HG03025 (cell line): ENCODE measurements at regions not wholly inside any gene's neighbourhood (a gene's known extent, or its start where the extent isn't known, plus 50 kb on each side); places are given as distances from the start of the nearest gene placed in this dataset.
"Not testable (repeated sequence)": the region's sequence is repeated elsewhere in the genome, so short reads cannot be mapped to it uniquely, and the experiment has no call there.

Experiments used
- ATAC-seq: cut with Tn5 transposase; IDR thresholded peaks from one replicate; pipeline ENCODE4 v1.9.1; 2021; ENCODE audit warnings: mild to moderate bottlenecking, moderate library complexity; ENCODE audit not compliant: unreplicated experiment, low FRiP score

DNA sequence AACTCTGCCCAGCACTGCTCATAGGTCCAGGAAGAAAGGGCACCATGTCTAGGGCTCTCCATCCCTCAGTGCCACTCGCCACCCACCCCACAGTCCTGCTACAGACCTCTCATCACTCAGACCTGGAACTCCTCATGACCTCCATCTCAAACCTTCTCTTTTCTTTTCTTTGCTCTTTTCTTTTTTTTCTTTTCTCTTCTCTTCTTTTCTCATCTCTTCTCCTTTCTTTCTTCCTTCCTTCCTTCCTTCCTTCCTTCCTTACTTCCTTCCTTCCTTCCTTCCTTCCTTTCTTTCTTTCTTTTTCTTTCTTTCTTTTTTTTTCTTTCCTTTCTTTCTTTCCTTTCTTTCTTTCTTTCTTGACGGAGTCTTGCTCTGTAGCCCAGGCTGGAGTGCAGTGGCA lies 122.2 kb downstream of the KLF6 start:
- no peak for ATAC-seq

DNA sequence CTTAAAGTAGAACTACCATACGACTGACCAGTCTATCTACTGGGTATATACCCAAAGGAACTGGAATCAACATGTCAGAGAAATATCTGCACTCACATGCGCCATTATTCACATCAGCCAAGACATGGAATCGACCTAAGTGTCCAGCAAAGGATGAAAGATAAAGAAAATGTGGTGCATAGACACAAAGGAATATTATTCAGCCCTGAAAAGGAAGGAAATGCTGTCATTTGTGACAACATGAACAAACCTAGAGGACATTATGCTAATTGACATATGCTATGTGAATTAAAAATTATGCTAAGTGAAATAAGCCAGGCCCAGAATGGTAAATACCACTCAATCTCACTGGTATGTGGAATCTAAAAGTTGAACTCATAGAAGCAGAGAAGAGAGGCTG lies 123.7 kb downstream of the KLF6 start:
- no peak for ATAC-seq

DNA sequence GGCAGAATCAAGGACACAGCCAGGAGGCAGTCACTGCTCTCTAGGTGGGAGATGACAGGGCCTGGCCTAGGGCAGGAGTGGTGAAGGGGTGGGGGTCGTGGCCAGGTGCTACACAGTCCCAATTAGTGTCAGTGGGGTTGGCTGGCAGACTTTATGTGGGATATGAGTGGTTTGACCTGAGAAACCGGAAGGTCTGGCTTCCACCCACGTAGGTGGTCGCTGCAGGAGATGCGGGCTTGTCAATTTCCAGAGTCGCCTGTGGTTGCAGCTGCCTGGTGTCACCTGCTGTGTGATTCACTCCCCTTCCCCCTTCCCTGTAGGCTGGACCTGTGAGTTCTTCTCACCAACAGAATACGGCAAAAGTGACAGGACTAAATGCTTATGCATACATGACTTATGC lies 124.3 kb downstream of the KLF6 start:
- ATAC-seq, result no peak

DNA sequence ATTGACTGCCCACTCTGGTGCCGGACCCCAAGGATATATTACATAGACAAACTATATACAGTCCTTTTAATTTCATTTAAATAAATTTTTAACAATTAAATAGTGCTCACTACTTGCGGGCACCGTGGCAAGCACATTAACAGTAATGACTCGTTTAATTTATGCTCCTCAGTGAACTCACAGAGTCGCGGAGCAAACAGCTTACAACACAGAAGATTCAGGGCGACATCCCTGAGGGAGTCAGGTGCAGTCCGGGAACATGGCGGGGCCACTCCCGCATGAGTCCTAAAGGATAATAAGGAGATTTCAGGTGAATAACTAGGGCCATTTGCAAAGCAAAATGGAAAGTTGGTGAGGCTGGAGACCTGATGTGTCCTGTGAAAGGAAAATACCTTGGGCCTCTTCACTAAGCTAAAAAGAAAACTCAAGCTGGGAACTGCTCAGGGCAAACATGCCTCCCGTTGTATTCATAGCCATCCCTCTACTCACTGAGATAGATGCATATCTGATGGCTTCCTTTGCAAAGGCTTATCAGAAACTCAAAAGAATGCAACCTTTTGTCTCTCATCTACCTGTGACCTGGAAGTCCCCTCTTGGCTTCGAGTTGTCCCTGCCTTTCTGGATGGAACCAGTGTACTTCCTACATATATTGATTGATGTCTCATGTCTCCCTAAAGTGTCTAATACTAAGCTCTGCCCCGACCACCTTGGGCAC lies 125.6 kb downstream of the KLF6 start:
- no peak for ATAC-seq

DNA sequence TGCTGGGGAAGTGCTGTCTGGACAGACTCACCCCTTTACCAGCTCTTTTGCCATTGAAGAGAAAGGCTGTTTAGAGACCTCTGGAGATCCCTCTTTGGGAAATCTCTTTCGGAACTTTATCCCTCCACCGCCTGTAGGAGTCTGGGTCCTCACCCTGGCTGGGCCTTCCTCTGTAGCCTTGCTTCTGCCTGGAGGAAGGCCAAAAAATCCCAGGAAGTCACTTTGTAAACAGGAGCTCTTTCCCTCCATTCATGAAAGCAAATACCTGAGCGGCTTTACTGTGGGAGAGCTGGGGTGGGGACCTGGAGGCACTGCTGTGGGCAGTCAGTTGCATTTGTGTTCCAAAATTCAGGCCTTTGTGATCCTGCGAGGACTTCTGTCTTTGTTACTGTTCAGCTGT lies 126.2 kb downstream of the KLF6 start:
- ATAC-seq, result no peak

DNA sequence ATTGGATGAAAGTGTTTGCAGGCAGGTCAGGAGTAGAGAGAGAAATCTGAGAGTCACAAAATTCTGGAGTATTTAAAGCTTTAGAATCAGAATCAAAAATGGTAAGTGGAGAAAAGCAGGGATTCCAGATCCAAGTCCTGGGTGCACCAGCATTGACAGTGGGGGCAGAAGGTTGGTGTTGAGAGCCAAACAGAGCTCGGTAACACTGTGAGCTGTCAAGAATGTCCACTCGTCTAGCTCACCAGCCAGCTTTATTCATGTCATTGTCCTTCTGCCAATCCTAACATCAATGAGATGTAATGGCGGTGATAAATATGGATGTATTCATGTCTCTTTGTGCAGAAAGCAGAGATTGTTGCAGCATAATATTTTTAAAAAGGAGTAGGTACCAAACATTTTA lies 128.8 kb downstream of the KLF6 start:
- ATAC-seq, result no peak

DNA sequence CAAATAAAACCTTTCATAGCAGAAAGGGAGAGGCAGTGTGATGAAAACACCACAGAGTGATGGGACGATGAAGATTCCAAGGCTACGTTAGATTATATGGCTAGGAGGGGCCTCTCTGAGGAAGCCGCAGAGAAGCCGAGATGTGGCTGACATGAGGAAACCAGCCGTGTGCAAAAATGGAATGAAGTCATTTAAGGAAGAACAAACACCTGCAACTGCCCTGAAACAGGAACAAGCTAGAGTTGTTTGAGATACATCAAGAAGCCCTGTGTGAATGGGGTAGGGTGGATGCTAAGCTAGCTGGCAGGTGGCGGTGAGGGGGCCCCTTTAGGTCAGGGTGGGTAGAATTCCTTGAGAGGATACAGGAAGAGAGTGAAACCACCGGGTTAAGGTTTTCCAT lies 129.5 kb downstream of the KLF6 start:
- no peak for ATAC-seq

DNA sequence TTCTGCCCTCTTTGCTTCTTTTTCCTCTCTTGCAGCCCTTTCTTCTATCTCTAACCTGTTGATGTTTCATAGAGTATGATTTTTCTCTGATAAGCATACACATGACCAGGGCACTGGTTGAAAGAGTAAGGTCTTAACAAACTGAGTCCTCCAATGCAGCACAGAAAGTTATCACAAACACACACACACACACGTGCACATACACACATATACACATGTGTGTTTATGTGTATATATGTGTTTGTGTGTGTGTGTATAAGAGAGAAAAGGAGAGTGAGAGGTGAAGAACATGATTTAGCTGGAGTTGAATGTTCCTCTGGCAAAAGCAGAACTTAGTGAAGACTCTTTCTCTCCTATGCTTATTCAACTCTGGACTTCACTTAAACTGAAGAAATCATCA lies 130.0 kb downstream of the KLF6 start:
- ATAC-seq, result no peak

DNA sequence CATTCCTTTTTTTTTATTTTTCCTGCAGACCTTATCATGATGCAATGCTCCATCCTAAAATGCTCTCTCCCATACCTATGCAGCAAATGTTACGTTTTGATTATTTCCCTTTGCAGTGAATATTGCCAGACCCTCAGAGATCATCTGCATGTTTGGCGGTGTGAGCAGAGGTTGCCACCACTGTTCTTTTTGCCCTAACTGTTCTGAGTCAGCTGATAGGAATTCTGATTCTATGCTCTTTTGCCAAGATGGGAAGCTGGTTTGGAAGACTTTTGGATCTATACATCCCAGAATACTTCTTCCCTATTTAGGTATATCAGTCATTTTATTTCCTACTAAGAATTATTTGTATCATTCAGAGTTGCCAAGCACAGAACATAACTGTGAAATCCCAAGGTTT lies 130.5 kb downstream of the KLF6 start:
- ATAC-seq, result no peak

DNA sequence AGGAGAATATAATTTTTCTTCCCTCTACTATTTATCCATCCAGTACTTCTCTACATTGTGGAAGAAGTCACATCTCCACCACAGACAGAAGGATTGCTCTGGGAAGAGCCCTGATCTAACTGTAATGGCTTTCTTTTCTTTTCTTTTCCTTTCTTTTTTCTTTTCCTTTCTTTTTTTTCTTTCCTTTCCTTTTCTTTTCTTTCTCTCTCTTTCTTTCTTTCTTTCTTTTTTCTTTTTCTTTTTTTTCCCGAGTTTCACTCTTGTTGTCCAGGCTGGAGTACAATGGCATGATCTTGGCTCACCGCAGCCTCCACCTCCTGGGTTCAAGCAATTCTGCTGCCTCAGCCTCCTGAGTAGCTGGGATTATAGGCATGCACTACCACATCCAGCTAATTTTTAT lies 131.7 kb downstream of the KLF6 start:
- ATAC-seq, result not testable (repeated sequence)

DNA sequence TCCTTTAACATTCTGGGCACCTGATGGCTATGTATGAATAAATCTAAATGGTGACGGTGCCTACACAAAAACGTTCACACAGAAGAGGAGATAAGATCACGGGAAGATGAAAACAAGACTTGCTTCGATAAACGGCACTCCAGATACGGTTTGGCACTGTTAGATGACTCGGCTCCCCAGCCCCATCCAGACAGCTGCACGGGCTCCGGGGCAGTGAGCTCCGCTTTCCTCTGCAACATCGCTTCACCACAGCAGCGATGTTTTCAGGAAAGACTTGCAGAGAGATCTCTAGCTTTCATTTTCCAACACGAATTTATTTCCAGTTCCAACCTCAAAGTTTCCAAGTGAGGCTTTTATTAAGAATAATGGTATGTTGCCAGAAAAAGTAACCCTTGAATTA lies 132.1 kb downstream of the KLF6 start:
- no peak for ATAC-seq

DNA sequence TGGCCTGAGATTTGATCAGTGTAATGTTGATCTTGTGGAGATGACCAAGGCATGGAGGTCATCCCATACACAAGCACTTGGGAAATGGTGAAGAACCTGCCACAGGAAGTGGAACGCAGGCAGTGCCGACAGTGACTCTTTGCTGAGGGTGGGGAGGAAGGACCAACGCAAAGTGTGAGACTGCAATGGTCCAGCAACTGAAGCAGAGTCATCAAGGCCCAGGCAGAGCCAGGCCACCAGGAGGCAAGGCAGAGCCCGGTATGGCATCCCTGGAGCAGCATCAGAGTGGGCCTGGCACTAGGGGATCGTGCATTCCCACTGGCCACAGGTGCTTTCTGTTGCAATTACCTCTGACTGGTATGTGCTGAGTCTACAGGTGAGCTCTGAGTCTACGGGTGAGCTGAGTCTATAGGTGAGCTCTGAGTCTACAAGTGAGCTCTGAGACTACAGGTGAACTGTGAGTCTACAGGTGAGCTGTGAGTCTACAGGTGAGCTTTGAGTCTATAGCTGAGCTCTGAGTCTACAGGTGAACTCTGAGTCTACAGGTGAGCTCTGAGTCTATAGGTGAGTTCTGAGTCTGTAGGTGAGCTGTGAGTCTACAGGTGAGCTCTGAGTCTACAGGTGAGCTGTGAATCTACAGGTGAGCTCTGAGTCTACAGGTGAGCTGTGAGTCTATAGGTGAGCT lies 132.9 kb downstream of the KLF6 start:
- ATAC-seq, result no peak

DNA sequence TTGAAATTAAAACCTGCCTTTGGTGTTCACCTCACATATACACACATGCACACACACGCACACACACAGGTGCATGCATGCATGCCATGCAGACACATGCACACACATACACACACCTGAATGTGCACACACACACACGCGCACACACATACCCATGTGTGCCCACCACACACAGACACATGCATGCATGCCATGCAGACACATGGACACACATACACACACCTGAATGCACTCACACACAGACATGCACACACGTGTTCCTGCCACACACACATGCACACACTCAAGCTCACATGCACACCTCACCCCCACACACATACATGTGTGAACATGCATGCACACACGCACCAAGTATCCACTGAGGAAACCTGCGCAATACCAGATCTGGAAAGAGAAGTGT lies 136.4 kb downstream of the KLF6 start:
- ATAC-seq, result no peak

DNA sequence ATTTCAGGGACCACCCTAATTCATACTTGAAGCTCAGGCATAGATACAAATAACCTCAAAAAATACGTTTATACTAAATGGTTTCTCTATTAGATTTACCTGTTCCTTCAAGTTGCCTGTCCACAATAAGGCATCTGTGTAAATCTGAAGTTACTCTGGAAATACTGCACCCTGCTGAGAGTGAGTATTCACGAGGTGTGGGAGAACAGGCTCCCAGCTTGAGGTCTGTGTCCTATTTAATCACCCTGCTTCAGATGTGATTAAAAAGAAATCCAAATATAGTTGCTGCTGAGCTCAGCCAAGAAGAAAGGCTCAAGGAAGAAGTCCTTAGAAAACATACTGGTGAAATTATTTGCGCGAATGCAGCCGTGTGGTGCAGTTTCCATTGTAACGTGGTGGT lies 136.8 kb downstream of the KLF6 start:
- ATAC-seq, result no peak

DNA sequence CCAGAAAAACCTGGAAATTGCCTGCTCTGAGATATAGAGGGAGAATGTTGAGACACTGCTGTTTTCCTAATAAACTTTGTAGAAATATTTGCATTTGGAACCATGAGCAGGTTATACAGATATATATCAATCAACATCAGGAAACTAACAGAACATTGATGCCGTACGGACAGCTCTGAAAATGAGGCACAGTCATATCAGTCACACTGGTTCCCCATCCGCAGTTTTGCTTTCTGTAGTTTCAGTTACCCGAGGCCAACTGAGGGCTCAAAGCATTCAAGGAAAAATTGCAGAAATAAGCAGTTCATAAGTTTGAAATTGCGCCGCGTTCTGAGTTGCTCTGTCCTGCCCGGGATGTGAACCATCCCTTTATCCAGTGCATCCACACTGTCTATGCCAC lies 137.9 kb downstream of the KLF6 start:
- no peak for ATAC-seq

DNA sequence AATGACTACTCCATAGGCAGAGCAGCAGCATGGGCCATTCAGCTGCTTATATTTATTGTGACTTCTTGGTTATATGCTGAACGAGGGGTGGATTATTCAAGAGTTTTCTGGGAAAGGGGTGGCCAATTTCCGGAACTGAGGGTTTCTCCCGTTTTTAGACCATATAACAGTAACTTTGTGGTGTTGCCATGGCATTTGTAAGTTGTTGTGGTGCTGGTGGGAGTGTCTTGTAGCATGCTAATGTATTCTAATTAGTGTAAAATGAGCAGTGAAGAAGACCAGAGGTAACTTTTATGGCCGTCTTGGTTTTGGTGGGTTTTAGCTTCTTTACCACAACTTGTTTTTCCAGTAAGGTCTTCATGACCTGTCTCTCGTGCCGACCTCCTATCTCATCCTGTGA lies 139.6 kb downstream of the KLF6 start:
- no peak for ATAC-seq

DNA sequence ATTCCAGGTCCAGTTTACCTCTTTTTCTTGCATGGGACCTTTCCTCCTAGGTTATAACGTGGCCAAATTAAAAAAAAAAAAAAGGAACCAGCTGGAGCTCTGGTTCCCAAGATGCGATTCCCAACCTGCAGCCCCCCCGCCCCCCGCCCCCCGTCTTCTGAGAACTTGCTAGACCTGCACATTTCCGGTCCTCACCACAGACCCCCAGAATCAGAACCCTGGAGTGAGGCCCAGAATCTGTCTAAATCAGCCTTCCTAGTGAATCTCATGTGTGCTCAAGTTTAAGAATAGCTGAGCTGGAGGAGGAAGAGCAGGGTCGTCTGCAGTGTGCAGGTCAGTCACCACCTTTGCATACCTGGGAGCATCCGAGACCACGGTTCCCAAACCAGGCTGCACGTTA lies 144.2 kb downstream of the KLF6 start:
- no peak for ATAC-seq

DNA sequence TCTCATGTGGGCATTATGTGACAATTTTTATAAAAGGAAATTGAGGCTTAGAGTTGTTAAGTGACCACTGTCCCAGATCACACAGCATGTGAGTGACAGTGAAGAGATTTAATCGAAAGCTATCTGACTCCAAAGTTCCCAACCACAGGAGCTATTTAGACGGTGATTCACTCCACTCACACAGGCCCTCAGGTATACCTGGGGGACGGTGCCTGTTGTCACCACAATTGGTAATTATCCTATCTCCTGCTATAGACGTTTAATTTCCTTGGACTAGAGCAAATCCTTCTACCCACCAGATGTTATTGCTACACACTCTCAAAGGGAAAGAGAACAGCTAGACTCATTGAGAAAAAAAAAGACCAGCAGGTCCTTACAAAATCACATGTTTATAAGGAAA lies 145.5 kb downstream of the KLF6 start:
- ATAC-seq, result no peak

DNA sequence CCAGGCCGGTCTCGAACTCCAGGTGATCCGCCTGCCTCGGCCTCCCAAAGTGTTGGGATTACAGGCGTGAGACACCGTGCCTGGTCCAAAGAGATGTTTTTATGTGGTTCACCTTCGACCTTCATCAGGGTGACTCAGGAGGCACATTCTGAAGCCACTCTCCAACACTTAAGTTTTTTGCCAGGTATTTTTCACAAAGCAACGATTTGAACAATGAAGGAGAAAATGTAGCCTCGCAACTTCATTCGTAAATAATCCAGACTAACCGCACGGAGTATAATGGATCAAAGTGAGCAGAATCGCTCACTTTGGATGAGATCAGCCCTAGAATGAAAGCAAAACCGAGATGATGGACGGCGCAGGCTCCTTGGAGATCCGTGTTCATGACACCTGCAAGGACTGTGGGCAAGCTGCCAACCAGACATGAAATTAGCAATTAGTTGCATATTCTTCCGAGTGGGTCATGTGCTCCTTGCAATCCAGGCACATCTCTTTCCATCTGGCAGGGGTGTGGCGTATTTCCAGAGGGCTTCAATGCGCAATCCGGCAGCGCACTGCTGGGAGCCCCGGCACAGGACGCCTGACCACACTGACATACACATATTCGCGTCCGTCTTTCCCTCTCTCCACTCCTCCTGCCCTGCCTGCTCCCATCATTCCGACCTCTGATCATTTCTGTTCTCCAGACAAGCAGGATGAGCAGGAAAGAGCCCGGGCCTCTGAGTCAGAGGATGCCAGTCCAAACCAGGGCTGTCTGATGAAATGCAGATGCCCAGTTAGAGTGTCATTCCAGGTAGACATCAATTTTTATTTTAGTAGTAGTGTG lies 148.4 kb downstream of the KLF6 start:
- no peak for ATAC-seq

DNA sequence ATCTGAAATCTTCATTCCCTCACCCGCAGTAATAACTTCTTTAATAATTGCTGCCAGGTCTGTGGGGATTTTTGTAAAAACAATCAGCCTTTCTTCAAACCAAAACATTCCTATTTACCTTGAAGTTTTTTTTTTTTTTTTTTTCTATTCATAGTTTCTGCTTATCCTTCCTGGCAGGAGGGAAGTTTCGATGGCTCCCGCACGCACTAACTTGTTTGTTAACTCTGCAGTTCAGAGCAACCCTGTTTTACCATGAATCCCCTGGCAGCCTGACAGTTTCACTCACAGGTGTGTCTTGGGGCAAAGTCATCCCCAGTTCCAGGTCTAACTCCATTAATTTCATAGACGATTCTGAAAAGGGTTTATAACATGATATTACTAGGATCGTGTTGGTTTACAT lies 149.3 kb downstream of the KLF6 start:
- ATAC-seq, result no peak

DNA sequence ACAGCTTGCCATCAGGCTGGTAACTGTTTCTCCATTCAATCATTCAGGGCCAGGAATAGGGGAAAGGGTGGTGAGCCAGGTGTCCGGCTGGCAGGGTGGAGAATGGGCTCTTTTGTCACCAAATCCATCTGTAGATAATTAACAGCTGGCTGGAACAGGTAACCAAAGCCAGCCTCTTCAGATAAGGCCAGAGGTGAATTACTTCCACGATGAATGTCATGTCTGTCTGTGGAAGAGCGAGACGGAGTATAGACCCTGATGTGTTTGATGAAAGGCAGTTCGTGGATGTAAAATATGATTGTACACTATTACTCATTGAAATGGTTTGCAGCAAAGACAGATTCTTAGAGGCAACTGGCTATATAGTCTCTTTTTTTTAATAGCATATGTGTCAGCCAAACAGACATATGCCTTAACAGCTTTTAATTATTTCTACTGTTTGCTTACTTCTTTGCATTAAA lies 149.8 kb downstream of the KLF6 start:
- ATAC-seq, result no peak

DNA sequence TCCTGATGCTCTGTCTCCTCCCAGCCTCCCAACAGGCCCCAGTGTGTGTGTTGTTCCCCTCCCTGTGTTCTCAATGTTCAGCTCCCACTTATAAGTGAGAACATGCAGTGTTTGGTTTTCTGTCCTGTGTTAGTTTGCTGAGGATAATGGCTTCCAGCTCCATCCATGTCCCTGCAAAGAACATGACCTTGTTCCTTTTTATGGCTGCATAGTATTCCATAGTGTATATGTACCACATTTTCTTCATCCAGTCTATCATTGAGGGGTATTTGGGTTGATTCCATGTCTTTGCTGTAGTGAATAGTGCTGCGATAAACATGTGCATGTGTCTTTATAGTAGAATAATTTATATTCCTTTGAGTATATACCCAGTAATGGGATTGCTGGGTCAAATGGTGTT lies 150.4 kb downstream of the KLF6 start:
- not testable (repeated sequence) for ATAC-seq
